Astrocyte (in vitro differentiated cells and primary cell): ENCODE measurements at regions not wholly inside any gene's neighbourhood (a gene's known extent, or its start where the extent isn't known, plus 50 kb on each side); places are given as distances from the start of the nearest gene placed in this dataset.

Experiments used
- DNase-seq: peaks from one replicate; pipeline ENCODE4 v3.0.0-alpha.2; 2010; ENCODE audit warnings: low read depth
- FAIRE-seq: peaks from 2 replicates; lab custom pipeline; 2011; peaks lifted over from hg19 to GRCh38; lab: Jason Lieb, UNC
- H2AFZ ChIP-seq: 2 replicates; pipeline ENCODE4 v1.6.0; 2012; ENCODE audit warnings: low read depth, low read length, inconsistent platforms
- H3K27ac ChIP-seq: 2 replicates; pipeline ENCODE4 v1.5.1; 2011; ENCODE audit warnings: low read depth, low read length, inconsistent platforms
- H3K27me3 ChIP-seq: 2 replicates; pipeline ENCODE4 v1.6.0; 2011; ENCODE audit warnings: low read length, inconsistent platforms; ENCODE audit not compliant: insufficient read depth
- H3K36me3 ChIP-seq: 2 replicates; pipeline ENCODE4 v1.5.1; 2011; ENCODE audit warnings: low read length, inconsistent platforms; ENCODE audit not compliant: insufficient read depth
- H3K4me1 ChIP-seq: 2 replicates; pipeline ENCODE4 v1.5.1; 2011; ENCODE audit warnings: low read length, inconsistent platforms; ENCODE audit not compliant: insufficient read depth
- H3K4me2 ChIP-seq: 2 replicates; pipeline ENCODE4 v1.6.0; 2012; ENCODE audit warnings: low read length, inconsistent platforms
- H3K4me3 ChIP-seq: 2 replicates; pipeline ENCODE4 v1.5.1; 2011; ENCODE audit warnings: low read depth, mild to moderate bottlenecking, low read length, inconsistent platforms; ENCODE audit not compliant: insufficient read depth
- H3K79me2 ChIP-seq: 2 replicates; pipeline ENCODE4 v1.6.0; 2012; ENCODE audit warnings: mild to moderate bottlenecking, low read length, inconsistent platforms; ENCODE audit not compliant: insufficient read depth
- H3K9ac ChIP-seq: 2 replicates; pipeline ENCODE4 v1.6.0; 2012; ENCODE audit warnings: mild to moderate bottlenecking, low read length, inconsistent platforms
- H3K9me3 ChIP-seq: 2 replicates; pipeline ENCODE4 v1.5.1; 2012; ENCODE audit warnings: low read depth, mild to moderate bottlenecking, low read length, inconsistent platforms; ENCODE audit not compliant: insufficient read depth
- H4K20me1 ChIP-seq: 2 replicates; pipeline ENCODE4 v1.6.0; 2012; ENCODE audit warnings: low read length, inconsistent platforms; ENCODE audit not compliant: insufficient read depth
- H3K27ac Mint-ChIP-seq: one replicate; pipeline ENCODE4 v1.8.0; 2021; ENCODE audit warnings: mild to moderate bottlenecking, mixed read lengths; ENCODE audit not compliant: unreplicated experiment
- H3K27me3 Mint-ChIP-seq: one replicate; pipeline ENCODE4 v1.8.0; 2021; ENCODE audit warnings: low read depth, mixed read lengths; ENCODE audit not compliant: unreplicated experiment
- H3K36me3 Mint-ChIP-seq: one replicate; pipeline ENCODE4 v1.8.0; 2021; ENCODE audit warnings: low read depth, mixed read lengths; ENCODE audit not compliant: unreplicated experiment
- H3K4me1 Mint-ChIP-seq: one replicate; pipeline ENCODE4 v1.8.0; 2021; ENCODE audit warnings: low read depth, mixed read lengths; ENCODE audit not compliant: unreplicated experiment
- H3K4me3 Mint-ChIP-seq: one replicate; pipeline ENCODE4 v1.8.0; 2021; ENCODE audit warnings: mild to moderate bottlenecking, moderate library complexity, mixed read lengths; ENCODE audit not compliant: unreplicated experiment
- H3K9me3 Mint-ChIP-seq: one replicate; pipeline ENCODE4 v1.8.0; 2021; ENCODE audit warnings: mild to moderate bottlenecking, mixed read lengths; ENCODE audit not compliant: unreplicated experiment
- CTCF ChIP-seq: IDR thresholded peaks from 2 replicates; pipeline ENCODE4 v1.5.1; 2011; ENCODE audit warnings: low read depth, mild to moderate bottlenecking, inconsistent platforms, low read length, moderate library complexity; ENCODE audit not compliant: insufficient read depth
- EZH2 ChIP-seq: IDR thresholded peaks from 2 replicates; pipeline ENCODE4 v1.6.1; 2012; ENCODE audit warnings: mild to moderate bottlenecking, low read length, inconsistent platforms; ENCODE audit not compliant: insufficient read depth

DNA sequence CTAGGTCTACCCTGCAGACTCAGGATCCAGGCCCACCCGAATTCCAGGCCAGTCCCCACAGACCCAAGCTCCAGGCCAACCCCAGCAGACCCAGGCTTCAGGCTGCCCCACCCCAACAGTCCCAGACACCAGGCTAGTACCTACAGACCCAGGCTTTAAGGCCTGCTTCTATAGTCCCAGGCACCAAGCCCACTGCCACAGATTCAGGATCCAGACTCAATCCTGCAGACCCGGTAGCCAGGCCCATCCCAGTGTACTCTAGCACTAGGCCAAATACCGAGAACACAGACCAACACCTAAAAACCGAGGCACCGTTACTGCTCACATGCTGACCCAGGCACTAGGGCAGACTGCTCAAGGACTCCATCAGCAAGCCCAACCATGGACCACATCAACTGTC, 862.3 kb downstream of the UQCRFS1 start:
- no peak overlapping the region for H3K27ac Mint-ChIP-seq
- no peak for FAIRE-seq
- H3K4me1 Mint-ChIP-seq: peaks cover 18% of the 10 kb centered on the region
- Histone ChIP-seq H2AFZ (no peak overlapping the region), H3K4me3 (no peak overlapping the region), H3K27me3 (no peaks in the 10 kb centered on the region), H3K36me3 (no peaks in the 10 kb centered on the region), H3K9me3 (no peaks in the 10 kb centered on the region), H3K4me1 (no peaks in the 10 kb centered on the region), H3K79me2 (no peaks in the 10 kb centered on the region), H4K20me1 (no peaks in the 10 kb centered on the region), H3K9ac (no peak overlapping the region), H3K27ac (no peak overlapping the region), H3K4me2 (no peak overlapping the region)
- TF ChIP-seq EZH2: no peak
- no peak for TF ChIP-seq CTCF
- peaks cover 7% of the 10 kb centered on the region for H3K9me3 Mint-ChIP-seq
- H3K4me3 Mint-ChIP-seq: no peak overlapping the region
- DNase-seq: no peak
- no peaks in the 10 kb centered on the region for H3K36me3 Mint-ChIP-seq
- H3K27me3 Mint-ChIP-seq: peaks cover 6% of the 10 kb centered on the region

DNA sequence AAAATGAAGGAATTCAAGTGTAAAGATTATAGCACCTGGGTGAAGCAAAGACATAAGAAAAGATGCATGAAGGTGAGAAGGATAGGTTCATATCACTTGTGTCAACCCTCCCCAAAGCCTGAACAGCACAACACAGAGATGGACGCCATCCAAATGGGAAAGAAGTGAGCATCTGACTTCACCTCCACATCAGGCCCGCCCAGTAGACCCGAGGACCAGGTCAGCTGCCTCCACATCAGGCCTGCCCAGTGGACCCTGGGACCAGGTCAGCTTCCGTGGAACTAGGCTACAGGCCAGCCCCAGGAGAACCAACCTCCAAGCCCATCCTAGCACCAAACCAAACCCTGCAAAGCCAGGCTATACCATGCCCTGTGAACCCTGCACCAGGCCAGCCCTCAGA, 862.9 kb downstream of the UQCRFS1 start:
- Mint-ChIP-seq H3K27me3 (peaks cover 6% of the 10 kb centered on the region), H3K4me3 (no peak overlapping the region), H3K36me3 (no peaks in the 10 kb centered on the region), H3K9me3 (peaks cover 7% of the 10 kb centered on the region), H3K27ac (no peak overlapping the region), H3K4me1 (peaks cover 24% of the 10 kb centered on the region)
- H3K27me3 ChIP-seq: no peaks in the 10 kb centered on the region
- no peaks in the 10 kb centered on the region for H3K79me2 ChIP-seq
- TF ChIP-seq EZH2: no peak
- TF ChIP-seq CTCF: no peak
- FAIRE-seq (no peak), DNase-seq (no peak)
- no peaks in the 10 kb centered on the region for H4K20me1 ChIP-seq
- no peaks in the 10 kb centered on the region for H3K4me1 ChIP-seq
- no peak overlapping the region for H3K9ac ChIP-seq
- no peaks in the 10 kb centered on the region for H3K9me3 ChIP-seq
- no peak overlapping the region for H3K27ac ChIP-seq
- H3K4me3 ChIP-seq: no peak overlapping the region
- H3K36me3 ChIP-seq: no peaks in the 10 kb centered on the region
- no peak overlapping the region for H2AFZ ChIP-seq
- H3K4me2 ChIP-seq: no peak overlapping the region

DNA sequence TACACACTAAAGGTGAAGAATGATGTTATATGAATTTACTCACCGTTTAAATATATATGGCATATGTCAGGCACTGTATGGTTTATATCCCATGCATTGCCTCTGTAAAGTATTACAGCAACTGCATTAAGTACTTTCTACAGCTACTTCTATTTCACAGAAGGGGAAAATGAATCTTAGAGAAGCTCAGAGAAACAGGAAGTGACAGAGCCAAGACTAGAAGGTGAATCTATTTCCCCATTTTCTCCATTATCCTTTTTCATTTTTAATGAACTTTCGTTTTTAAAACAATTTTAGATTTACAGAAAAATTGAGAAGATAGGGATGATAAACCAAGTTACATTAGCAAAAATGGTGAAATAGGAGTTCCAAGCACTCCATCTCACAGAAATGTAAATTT, 863.3 kb downstream of the UQCRFS1 start:
- FAIRE-seq (no peak), DNase-seq (no peak)
- Histone ChIP-seq H4K20me1 (no peaks in the 10 kb centered on the region), H3K27me3 (no peaks in the 10 kb centered on the region), H3K36me3 (no peaks in the 10 kb centered on the region), H3K4me2 (no peak overlapping the region), H3K9me3 (no peaks in the 10 kb centered on the region), H2AFZ (no peak overlapping the region), H3K27ac (no peak overlapping the region), H3K79me2 (no peaks in the 10 kb centered on the region), H3K4me1 (no peaks in the 10 kb centered on the region), H3K4me3 (no peak overlapping the region), H3K9ac (no peak overlapping the region)
- Mint-ChIP-seq H3K27me3 (peaks cover 9% of the 10 kb centered on the region), H3K4me1 (peaks cover 26% of the 10 kb centered on the region), H3K9me3 (peaks cover 7% of the 10 kb centered on the region), H3K36me3 (no peaks in the 10 kb centered on the region), H3K4me3 (no peak overlapping the region), H3K27ac (no peak overlapping the region)
- TF ChIP-seq EZH2 (no peak), CTCF (no peak)
